ENCODE measurements at regions not wholly inside any gene's neighbourhood (a gene's known extent, or its start where the extent isn't known, plus 50 kb on each side); places are given as distances from the start of the nearest gene placed in this dataset.

DNA sequence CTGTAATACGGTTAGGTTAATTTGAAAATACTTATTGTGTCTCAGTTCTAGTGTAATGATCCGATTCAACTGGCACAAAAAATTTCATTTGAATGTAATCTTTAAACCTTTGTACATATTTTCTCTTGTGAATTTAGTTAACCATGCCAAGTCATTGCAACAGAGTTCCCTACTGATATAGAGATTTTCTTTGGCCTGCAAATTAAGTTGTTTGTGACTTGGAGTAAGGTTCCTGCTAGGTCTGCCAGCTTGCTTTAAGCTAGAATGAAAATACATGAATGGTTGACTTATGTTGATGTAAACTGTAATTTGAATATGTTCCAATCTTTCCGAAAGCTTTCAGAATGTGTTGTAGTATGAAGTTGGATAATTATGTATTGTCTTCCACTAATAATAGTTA, 1004.1 kb upstream of the EDIL3 start:
- TF ChIP-seq, protein P1, sequence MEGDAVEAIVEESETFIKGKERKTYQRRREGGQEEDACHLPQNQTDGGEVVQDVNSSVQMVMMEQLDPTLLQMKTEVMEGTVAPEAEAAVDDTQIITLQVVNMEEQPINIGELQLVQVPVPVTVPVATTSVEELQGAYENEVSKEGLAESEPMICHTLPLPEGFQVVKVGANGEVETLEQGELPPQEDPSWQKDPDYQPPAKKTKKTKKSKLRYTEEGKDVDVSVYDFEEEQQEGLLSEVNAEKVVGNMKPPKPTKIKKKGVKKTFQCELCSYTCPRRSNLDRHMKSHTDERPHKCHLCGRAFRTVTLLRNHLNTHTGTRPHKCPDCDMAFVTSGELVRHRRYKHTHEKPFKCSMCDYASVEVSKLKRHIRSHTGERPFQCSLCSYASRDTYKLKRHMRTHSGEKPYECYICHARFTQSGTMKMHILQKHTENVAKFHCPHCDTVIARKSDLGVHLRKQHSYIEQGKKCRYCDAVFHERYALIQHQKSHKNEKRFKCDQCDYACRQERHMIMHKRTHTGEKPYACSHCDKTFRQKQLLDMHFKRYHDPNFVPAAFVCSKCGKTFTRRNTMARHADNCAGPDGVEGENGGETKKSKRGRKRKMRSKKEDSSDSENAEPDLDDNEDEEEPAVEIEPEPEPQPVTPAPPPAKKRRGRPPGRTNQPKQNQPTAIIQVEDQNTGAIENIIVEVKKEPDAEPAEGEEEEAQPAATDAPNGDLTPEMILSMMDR (conservative IDR thresholded peaks at IDR 0.05; ENCODE audit: low read length): no peak
- TF ChIP-seq EZH2phosphoT487 (IDR thresholded peaks at IDR 0.05; ENCODE audit: borderline replicate concordance): no peak

Measured in Loucy (cell line).